Loucy (cell line): ENCODE measurements at regions not wholly inside any gene's neighbourhood (a gene's known extent, or its start where the extent isn't known, plus 50 kb on each side); places are given as distances from the start of the nearest gene placed in this dataset.

ENCODE experiments used
- EZH2phosphoT487 ChIP-seq: fragments of 200-600 bp; IDR thresholded peaks from 2 replicates; pipeline ENCODE4 v1.6.1; 2018; ENCODE audit warnings: antibody characterized with exemption, mild to moderate bottlenecking, moderate library complexity, borderline replicate concordance
- TF ChIP-seq, protein P1 (sequence below): fragments of 200-600 bp; sonication (generic); conservative IDR thresholded peaks from 2 replicates; pipeline ENCODE4 v1.5.1; 2014; ENCODE audit warnings: mild to moderate bottlenecking, antibody characterized with exemption, low read length

DNA sequence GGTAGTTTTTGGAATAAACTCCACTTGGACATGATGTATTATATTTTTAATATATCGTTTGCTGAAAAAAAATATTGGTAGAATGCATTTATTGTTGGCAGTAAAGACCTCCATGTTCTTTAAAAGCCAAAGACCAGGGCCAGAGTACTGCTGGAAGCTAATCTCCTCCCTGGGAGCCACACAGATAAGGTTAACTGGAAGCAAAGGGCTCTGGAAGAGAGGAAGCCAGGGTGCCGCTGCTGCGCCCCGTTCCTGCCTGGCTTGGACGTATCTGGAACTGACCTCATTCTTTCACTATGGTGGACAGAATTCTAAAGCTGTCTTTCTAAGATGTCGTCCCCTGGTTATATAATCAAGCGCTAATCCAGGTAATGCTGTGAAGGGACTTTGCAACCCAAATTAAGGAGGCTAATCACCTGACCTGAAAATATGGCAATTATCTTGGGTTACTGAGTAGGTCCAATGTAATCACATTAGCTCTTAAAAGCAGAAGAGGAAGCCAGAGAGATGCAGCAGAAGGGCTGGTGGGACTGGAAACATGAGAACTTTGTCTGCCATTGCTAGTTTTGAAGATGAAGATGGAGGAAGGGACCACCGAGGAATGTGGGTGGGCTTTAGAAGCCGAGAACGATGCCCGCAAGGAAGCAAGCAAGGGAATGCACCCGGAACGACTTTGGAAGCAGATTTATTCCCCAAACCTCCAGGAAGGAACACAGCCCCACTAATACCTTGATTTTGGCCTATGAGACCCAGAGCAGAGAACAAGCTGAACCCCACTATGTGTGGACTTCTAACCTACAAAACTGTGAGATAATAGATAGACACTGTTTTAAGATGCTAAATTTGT lies 167.7 kb upstream of the KCNJ15 start:
- TF ChIP-seq, protein P1, sequence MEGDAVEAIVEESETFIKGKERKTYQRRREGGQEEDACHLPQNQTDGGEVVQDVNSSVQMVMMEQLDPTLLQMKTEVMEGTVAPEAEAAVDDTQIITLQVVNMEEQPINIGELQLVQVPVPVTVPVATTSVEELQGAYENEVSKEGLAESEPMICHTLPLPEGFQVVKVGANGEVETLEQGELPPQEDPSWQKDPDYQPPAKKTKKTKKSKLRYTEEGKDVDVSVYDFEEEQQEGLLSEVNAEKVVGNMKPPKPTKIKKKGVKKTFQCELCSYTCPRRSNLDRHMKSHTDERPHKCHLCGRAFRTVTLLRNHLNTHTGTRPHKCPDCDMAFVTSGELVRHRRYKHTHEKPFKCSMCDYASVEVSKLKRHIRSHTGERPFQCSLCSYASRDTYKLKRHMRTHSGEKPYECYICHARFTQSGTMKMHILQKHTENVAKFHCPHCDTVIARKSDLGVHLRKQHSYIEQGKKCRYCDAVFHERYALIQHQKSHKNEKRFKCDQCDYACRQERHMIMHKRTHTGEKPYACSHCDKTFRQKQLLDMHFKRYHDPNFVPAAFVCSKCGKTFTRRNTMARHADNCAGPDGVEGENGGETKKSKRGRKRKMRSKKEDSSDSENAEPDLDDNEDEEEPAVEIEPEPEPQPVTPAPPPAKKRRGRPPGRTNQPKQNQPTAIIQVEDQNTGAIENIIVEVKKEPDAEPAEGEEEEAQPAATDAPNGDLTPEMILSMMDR: no peak
- TF ChIP-seq EZH2phosphoT487: no peak
